ENCODE measurements at regions not wholly inside any gene's neighbourhood (a gene's known extent, or its start where the extent isn't known, plus 50 kb on each side); places are given as distances from the start of the nearest gene placed in this dataset.

DNA sequence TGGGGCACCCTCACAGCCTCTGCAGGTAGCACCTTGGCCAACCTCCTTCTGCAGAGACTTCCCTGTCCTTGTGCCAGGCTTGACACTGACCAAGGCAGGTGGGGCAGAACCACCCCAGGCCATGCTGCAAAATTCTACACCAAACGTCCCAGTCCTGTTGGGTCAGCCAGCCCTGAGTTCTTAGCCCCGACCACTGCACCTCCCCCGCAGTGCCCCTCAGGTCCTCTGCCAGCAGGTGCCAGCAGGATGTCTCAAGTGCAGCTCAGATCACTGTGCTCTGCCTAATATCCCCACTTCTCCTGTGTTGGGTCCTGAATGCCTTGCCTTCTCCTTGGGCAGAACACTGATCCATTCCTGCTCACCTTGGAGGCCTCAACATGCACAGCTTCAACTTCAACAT lies 999.7 kb downstream of the TBC1D22A start:
- TF ChIP-seq, protein P1, sequence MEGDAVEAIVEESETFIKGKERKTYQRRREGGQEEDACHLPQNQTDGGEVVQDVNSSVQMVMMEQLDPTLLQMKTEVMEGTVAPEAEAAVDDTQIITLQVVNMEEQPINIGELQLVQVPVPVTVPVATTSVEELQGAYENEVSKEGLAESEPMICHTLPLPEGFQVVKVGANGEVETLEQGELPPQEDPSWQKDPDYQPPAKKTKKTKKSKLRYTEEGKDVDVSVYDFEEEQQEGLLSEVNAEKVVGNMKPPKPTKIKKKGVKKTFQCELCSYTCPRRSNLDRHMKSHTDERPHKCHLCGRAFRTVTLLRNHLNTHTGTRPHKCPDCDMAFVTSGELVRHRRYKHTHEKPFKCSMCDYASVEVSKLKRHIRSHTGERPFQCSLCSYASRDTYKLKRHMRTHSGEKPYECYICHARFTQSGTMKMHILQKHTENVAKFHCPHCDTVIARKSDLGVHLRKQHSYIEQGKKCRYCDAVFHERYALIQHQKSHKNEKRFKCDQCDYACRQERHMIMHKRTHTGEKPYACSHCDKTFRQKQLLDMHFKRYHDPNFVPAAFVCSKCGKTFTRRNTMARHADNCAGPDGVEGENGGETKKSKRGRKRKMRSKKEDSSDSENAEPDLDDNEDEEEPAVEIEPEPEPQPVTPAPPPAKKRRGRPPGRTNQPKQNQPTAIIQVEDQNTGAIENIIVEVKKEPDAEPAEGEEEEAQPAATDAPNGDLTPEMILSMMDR (IDR thresholded peaks at IDR 0.05; ENCODE audit: control insufficient read depth, extremely low read depth, insufficient read depth), result no peak
- no peak overlapping the region for H3K4me3 ChIP-seq (ENCODE audit: low read depth, low read length)
- no peak for DNase-seq (ENCODE audit: low read depth)

DNA sequence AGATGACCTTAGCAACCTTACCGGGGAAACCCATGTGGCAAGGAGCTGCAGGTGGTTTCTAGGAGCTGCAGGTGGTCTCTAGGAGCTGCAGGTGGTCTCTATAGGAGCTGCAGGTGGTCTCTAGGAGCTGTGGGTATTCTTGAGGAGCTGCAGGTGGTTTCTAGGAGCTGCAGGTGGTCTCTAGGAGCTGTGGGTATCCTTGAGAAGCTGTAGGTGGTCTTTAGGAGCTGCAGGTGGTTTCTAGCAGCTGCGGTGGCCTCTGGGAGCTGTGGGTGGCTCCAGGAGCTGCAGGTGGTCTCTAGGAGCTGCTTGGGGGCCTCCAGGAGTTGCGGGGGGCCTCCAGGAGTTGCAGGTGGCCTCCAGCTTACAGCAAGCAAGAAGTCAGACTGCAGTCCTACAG lies 997.5 kb downstream of the TBC1D22A start:
- no peak overlapping the region for H3K4me3 ChIP-seq (ENCODE audit: low read depth, low read length)
- TF ChIP-seq, protein P1 (IDR thresholded peaks at IDR 0.05; ENCODE audit: control insufficient read depth, extremely low read depth, insufficient read depth), result no peak
- no peak for DNase-seq (ENCODE audit: low read depth)

DNA sequence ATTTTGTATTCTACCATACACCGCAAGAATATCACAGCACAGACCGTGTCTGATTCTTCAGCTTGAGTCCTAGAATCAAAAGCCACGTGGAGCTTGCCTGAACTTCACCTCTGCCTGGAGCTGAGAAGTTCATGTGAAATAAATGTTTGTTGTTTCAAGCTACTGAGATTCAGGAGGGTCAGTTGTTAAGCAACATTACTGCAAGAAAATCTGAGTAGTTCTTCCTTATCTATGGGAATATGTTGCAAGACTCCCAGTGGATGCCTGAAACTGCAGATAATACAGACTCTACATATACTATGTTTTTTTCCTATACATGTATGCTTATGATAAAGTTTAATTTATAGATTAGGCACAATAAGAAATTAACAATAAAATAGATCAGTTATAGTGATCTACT lies 995.3 kb downstream of the TBC1D22A start:
- H3K4me3 ChIP-seq (ENCODE audit: low read depth, low read length), result no peak overlapping the region
- no peak for DNase-seq (ENCODE audit: low read depth)
- TF ChIP-seq, protein P1 (IDR thresholded peaks at IDR 0.05; ENCODE audit: control insufficient read depth, extremely low read depth, insufficient read depth), result no peak

DNA sequence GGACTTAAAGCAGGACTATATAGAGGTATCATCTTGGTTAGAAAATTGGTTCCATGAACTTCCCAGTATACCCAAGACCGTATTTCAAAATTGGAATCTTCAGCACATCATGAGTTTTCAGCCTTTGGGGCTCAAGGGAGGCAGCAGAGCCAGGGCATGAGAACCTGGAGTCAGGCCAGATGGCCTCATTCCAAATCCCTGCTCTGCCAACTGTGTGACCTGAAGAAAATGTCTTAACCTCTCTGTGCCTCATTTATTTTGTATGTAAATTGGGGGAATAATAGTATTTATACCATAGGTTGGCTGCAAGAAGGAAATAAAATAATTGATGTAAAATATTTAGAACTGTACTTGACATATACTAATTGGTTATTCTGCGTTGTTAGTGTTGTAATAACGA lies 987.6 kb downstream of the TBC1D22A start:
- TF ChIP-seq, protein P1 (IDR thresholded peaks at IDR 0.05; ENCODE audit: control insufficient read depth, extremely low read depth, insufficient read depth), result no peak
- H3K4me3 ChIP-seq (ENCODE audit: low read depth, low read length), result no peak overlapping the region
- no peak for DNase-seq (ENCODE audit: low read depth)

DNA sequence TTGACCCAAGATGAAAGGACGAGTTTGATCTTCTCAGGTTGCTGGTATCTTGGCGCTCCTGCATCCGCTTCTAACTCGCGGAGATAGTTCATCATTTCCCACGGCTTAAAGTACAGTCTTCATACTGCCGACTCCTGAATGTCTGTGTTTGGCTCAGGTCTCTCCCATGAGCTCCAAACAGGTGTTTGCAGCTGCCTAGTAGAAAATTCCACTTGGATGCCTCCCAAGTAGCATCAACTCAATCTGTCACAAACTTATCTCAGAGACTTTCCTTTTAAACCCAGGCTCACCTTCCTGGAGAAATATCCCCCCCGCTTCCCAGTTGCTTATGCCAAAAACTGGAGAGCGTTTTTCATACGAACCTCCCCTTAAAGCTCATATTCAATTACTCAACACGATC lies 986.5 kb downstream of the TBC1D22A start:
- TF ChIP-seq, protein P1 (IDR thresholded peaks at IDR 0.05; ENCODE audit: control insufficient read depth, extremely low read depth, insufficient read depth), result no peak
- no peak overlapping the region for H3K4me3 ChIP-seq (ENCODE audit: low read depth, low read length)

DNA sequence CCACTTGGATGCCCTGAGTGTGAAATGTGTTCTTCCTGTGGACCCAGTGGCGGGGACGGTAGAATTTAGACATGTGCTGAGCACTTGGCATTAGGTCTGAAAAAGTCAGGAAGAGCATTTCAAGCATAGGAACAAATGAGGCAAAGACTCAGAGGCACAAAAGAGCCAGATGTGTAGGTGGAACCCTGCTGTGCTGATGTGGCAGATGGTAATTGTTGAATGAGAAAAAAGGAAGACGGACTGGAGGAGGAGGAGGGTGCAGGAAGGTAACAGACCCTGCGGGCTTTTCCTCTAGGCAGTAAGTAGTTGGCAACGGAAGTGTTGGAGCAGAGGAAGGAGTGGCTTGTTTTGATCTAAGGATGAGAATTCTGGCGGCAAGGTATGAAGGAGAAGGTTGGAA lies 985.8 kb downstream of the TBC1D22A start:
- H3K4me3 ChIP-seq (ENCODE audit: low read depth, low read length), result no peak overlapping the region
- TF ChIP-seq, protein P1 (IDR thresholded peaks at IDR 0.05; ENCODE audit: control insufficient read depth, extremely low read depth, insufficient read depth), result no peak
- no peak for DNase-seq (ENCODE audit: low read depth)

More for the DNA sequence above, 986.5 kb downstream of the TBC1D22A start:
- no peak for DNase-seq (ENCODE audit: low read depth)

DNA sequence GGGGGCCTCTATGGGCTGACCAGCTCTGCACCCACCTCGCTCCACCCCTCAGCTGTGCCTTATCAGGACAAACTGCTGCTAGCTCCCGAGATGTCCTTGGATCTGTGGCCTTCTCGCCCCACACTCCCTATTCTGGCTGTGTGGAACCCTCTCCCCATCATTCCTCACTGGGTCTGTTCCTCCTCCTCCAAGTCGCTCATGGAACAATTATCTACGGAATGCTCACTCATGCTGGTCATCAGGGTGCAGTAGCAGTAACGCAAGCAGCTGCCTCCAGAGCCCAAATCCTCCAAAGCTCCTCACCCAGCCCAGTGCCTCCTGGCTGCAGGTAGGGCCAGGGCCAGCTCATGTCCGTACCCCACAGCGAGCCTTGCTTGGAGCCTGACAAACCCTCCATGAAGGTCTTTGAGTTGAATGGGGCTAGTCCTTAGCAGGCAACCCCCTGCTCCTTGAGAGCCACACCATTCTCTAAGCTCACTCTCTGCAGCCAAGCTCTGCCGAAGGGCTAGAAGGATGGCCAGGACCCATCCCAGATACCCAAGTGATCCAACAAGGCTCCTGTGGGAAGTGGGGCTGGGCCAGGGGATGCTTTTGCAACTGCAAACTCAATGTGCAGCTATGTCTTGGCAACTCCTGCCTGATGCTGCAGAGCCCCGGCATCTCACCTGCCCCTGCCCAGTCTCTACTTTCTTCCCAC lies 977.8 kb downstream of the TBC1D22A start:
- TF ChIP-seq, protein P1 (IDR thresholded peaks at IDR 0.05; ENCODE audit: control insufficient read depth, extremely low read depth, insufficient read depth), result no peak
- no peak overlapping the region for H3K4me3 ChIP-seq (ENCODE audit: low read depth, low read length)

More for the DNA sequence above, 977.8 kb downstream of the TBC1D22A start:
- DNase-seq (ENCODE audit: low read depth), result no peak
